H1 (cell line): ENCODE measurements at regions not wholly inside any gene's neighbourhood (a gene's known extent, or its start where the extent isn't known, plus 50 kb on each side); places are given as distances from the start of the nearest gene placed in this dataset.

Experiments
- KDM1A ChIP-seq: fragments of 200-600, 300-600 bp; sonication (generic); IDR thresholded peaks from 2 replicates; pipeline ENCODE4 v1.7.1; 2016; ENCODE audit warnings: mild to moderate bottlenecking, low read length, borderline replicate concordance
- KDM4A ChIP-seq: IDR thresholded peaks from one replicate; pipeline ENCODE4 v1.7.1; 2012; ENCODE audit warnings: low read depth, mild to moderate bottlenecking, moderate library complexity, low read length, inconsistent platforms; ENCODE audit not compliant: severe bottlenecking
- SAP30 ChIP-seq: fragments of 300-600 bp; sonication (generic); IDR thresholded peaks from 2 replicates; pipeline ENCODE4 v1.7.1; 2012; ENCODE audit warnings: low read length, moderate library complexity, mild to moderate bottlenecking, inconsistent platforms; ENCODE audit not compliant: insufficient read depth, insufficient replicate concordance

- TF ChIP-seq KDM4A (no peak), KDM1A (no peak), SAP30 (no peak)
- TF ChIP-seq, all 59 proteins: peak for 0
Observed at GRCh38 chr17:72342061-72342460, 221.2 kb downstream of the SOX9 start (continued).
